Spleen (tissue), 11 donors: ENCODE measurements at regions not wholly inside any gene's neighbourhood (a gene's known extent, or its start where the extent isn't known, plus 50 kb on each side); places are given as distances from the start of the nearest gene placed in this dataset.

Experiments used
- DNase-seq: peaks from one replicate; pipeline ENCODE4 v3.0.0-alpha.2; 2020
- H3K27ac ChIP-seq, 8 donors: fragments of 200-600 bp; sonication (generic) in 7 of 8; 1 replicate in 4 of 8; 2 replicates in 4 of 8; pipeline versions ENCODE4 v1.5.0 to v1.8.0; 2016 to 2021; ENCODE audit warnings: inconsistent platforms in 4 of 8, mild to moderate bottlenecking in 4 of 8, moderate library complexity in 1 of 8
- H3K27me3 ChIP-seq, 7 donors: fragments of 200-600 bp; sonication (generic) in 6 of 7; replicated peaks in 1 of 7; 1 replicate in 4 of 7; 2 replicates in 3 of 7; pipeline versions ENCODE4 v1.5.0 to v1.8.0; 2016 to 2021; ENCODE audit warnings: inconsistent platforms in 3 of 7, mild to moderate bottlenecking in 1 of 7
- H3K36me3 ChIP-seq, 6 donors: fragments of 200-600 bp; sonication (generic) in 5 of 6; 1 replicate in 4 of 6; 2 replicates in 2 of 6; pipeline versions ENCODE4 v1.5.0 to v1.8.0; 2016 to 2021; ENCODE audit warnings: inconsistent platforms in 2 of 6
- H3K4me1 ChIP-seq, 6 donors: fragments of 200-600 bp; sonication (generic) in 5 of 6; 1 replicate in 3 of 6; 2 replicates in 3 of 6; pipeline versions ENCODE4 v1.5.0 to v1.8.0; 2016 to 2021; ENCODE audit warnings: inconsistent platforms in 3 of 6
- H3K4me3 ChIP-seq, 8 donors: fragments of 200-600 bp; sonication (generic) in 7 of 8; 1 replicate in 4 of 8; 2 replicates in 4 of 8; pipeline versions ENCODE4 v1.5.0 to v1.8.0; 2016 to 2021; ENCODE audit warnings: inconsistent platforms in 4 of 8, mild to moderate bottlenecking in 4 of 8, moderate library complexity in 2 of 8
- H3K9me3 ChIP-seq, 8 donors: fragments of 200-600 bp; sonication (generic) in 7 of 8; 1 replicate in 4 of 8; 2 replicates in 4 of 8; pipeline versions ENCODE4 v1.5.0 to v1.8.0; 2016 to 2021; ENCODE audit warnings: inconsistent platforms in 4 of 8
- POLR2A ChIP-seq, 3 donors: fragments of 450-650 bp; IDR thresholded peaks; one replicate each; pipeline ENCODE4 v1.5.1; 2017; ENCODE audit warnings: antibody characterized with exemption in 3 of 3, mild to moderate bottlenecking in 1 of 3
- POLR2AphosphoS5 ChIP-seq, 3 donors: sonication (generic); formaldehyde crosslinking; IDR thresholded peaks; one replicate each; pipeline ENCODE4 v1.5.1; 2017; ENCODE audit warnings: antibody characterized with exemption in 3 of 3
- WGBS, 5 donors: extraction: QIAGEN DNeasy Blood & Tissue Kit in 3 of 5; methylation state at CpG; one replicate each; pipeline versions ENCODE4 v1.1.5 to v1.1.7; 2013 to 2018; 5-methylcytosine and 5-hydroxymethylcytosine counted together
- intact Hi-C: fragments of 100-400 bp; cut with DNase I; formaldehyde crosslinking; loops from one replicate; pipeline ENCODE4 v1.15.0; 2023; ENCODE audit warnings: low total_unique reads
- TF ChIP-seq, protein P1 (sequence below), 11 experiments: fragments of 200-600 bp in 7 of 11; fragments of 450-650 bp in 4 of 11; sonication (generic) in 4 of 11; IDR thresholded peaks in 8 of 11; conservative IDR thresholded peaks in 3 of 11; 1 replicate in 7 of 11; 2 replicates in 4 of 11; pipeline versions ENCODE4 v1.4.0 to v1.8.0; 2016 to 2021; ENCODE audit warnings: antibody characterized with exemption in 11 of 11, inconsistent platforms in 4 of 11, mild to moderate bottlenecking in 1 of 11
- donor health status: healthy with polysubstance abuse.
- donor health status: DM: no; HTN: no; CAD: no; lungs with moderate emphysema.
- donor health status: DM: no; HTN: no; CAD: no.
- donor health status: Bipolar disorder and iron deficiency.
- donor health status: healthy.
- donor health status: DM: no; HTN: no; CAD: no.
- donor health status: DM: yes; HTN: yes; CAD: no.

GRCh38 chr3:150116196-150116595 lies 145.5 kb upstream of the PFN2 start:
- no peak for DNase-seq
- 58 to 76% (median 63%) methylated on average over 4 of the region's 4 CpGs for WGBS, 5 donors
- Histone ChIP-seq H3K36me3 (no peaks in the 10 kb centered on the region), H3K4me3 (no peak overlapping the region), H3K27ac (no peak overlapping the region), H3K4me1 (no peaks in the 10 kb centered on the region), H3K9me3 (no peaks in the 10 kb centered on the region), H3K27me3 (no peaks in the 10 kb centered on the region)
- TF ChIP-seq POLR2A (IDR thresholded peaks at IDR 0.05) (no peak), POLR2AphosphoS5 (IDR thresholded peaks at IDR 0.05) (no peak)
- TF ChIP-seq, protein P1, sequence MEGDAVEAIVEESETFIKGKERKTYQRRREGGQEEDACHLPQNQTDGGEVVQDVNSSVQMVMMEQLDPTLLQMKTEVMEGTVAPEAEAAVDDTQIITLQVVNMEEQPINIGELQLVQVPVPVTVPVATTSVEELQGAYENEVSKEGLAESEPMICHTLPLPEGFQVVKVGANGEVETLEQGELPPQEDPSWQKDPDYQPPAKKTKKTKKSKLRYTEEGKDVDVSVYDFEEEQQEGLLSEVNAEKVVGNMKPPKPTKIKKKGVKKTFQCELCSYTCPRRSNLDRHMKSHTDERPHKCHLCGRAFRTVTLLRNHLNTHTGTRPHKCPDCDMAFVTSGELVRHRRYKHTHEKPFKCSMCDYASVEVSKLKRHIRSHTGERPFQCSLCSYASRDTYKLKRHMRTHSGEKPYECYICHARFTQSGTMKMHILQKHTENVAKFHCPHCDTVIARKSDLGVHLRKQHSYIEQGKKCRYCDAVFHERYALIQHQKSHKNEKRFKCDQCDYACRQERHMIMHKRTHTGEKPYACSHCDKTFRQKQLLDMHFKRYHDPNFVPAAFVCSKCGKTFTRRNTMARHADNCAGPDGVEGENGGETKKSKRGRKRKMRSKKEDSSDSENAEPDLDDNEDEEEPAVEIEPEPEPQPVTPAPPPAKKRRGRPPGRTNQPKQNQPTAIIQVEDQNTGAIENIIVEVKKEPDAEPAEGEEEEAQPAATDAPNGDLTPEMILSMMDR (IDR thresholded peaks at IDR 0.05 in 8 of 11, conservative IDR thresholded peaks at IDR 0.05 in 3 of 11): no peak
- intact Hi-C loops: no loop called here

DNA sequence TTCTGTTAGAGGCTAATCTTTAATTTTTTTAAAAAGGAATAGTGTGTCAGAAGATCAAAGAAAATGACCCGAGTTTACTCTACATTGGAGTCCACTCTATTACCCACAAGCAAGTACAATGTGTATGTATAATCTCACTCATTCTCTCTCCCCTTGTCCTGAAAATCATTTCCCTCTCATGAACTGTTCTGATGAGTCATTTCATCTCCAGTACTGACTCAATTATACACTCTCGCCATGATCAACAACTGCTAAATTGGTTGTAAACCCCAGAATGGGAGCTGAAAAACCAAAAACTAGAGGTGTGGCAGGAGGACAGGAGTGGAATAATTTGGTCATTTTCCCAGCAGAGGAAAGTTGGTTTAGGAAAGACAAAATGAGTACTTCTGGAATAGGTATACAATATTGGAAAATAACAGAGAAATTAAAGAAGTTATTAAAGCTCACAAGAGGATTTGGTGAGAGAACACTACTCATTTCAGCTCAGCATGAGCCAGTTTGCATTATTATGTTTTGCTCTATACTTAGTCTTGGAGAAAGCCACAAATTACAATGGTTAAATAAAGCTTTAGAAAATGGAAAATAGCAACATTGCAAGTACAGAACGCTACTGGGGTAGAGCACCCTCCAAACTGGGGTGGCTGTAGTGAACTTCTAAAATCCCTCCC lies 144.3 kb upstream of the PFN2 start:
- 60 to 79% (median 66%) methylated on average over 3 of the region's 3 CpGs for WGBS, 5 donors
- Histone ChIP-seq H3K36me3 (no peaks in the 10 kb centered on the region), H3K4me3 (no peak overlapping the region), H3K4me1 (no peaks in the 10 kb centered on the region), H3K27me3 (no peaks in the 10 kb centered on the region), H3K27ac (no peak overlapping the region), H3K9me3 (no peaks in the 10 kb centered on the region)
- intact Hi-C loops: no loop called here
- no peak for TF ChIP-seq POLR2AphosphoS5 (IDR thresholded peaks at IDR 0.05)
- TF ChIP-seq, protein P1 (IDR thresholded peaks at IDR 0.05 in 8 of 11, conservative IDR thresholded peaks at IDR 0.05 in 3 of 11): no peak
- TF ChIP-seq POLR2A (IDR thresholded peaks at IDR 0.05): no peak
- DNase-seq: no peak

GRCh38 chr3:150114273-150114672 lies 143.6 kb upstream of the PFN2 start:
- no peak for TF ChIP-seq POLR2AphosphoS5 (IDR thresholded peaks at IDR 0.05)
- TF ChIP-seq POLR2A (IDR thresholded peaks at IDR 0.05): no peak
- TF ChIP-seq, protein P1 (IDR thresholded peaks at IDR 0.05 in 8 of 11, conservative IDR thresholded peaks at IDR 0.05 in 3 of 11): no peak
- WGBS, 5 donors: 72 to 90% (median 72%) methylated on average over 2 of the region's 2 CpGs

GRCh38 chr3:150110097-150110496 lies 139.4 kb upstream of the PFN2 start:
- Histone ChIP-seq H3K36me3 (no peaks in the 10 kb centered on the region), H3K27ac (no peak overlapping the region), H3K4me1 (no peaks in the 10 kb centered on the region), H3K4me3 (no peak overlapping the region), H3K9me3 (no peaks in the 10 kb centered on the region), H3K27me3 (no peaks in the 10 kb centered on the region)
- TF ChIP-seq POLR2AphosphoS5 (IDR thresholded peaks at IDR 0.05): no peak
- TF ChIP-seq POLR2A (IDR thresholded peaks at IDR 0.05): no peak
- TF ChIP-seq, protein P1 (IDR thresholded peaks at IDR 0.05 in 8 of 11, conservative IDR thresholded peaks at IDR 0.05 in 3 of 11): no peak
- DNase-seq: no peak
- intact Hi-C loops: no loop called here
- 93 to 97% (median 96%) methylated on average over 5 of the region's 5 CpGs for WGBS, 5 donors

More at GRCh38 chr3:150114273-150114672, 143.6 kb upstream of the PFN2 start:
- no peak overlapping the region for H3K27ac ChIP-seq
- no peaks in the 10 kb centered on the region for H3K4me1 ChIP-seq
- intact Hi-C loops: no loop called here
- H3K27me3 ChIP-seq: no peaks in the 10 kb centered on the region
- H3K36me3 ChIP-seq: no peaks in the 10 kb centered on the region
- H3K4me3 ChIP-seq: no peak overlapping the region
- DNase-seq: no peak
- no peaks in the 10 kb centered on the region for H3K9me3 ChIP-seq
